Thoracic aorta (tissue), 2 donors: ENCODE measurements at regions not wholly inside any gene's neighbourhood (a gene's known extent, or its start where the extent isn't known, plus 50 kb on each side); places are given as distances from the start of the nearest gene placed in this dataset.

Experiments
- ATAC-seq: fragments of 150-250 bp; one replicate; pipeline ENCODE4 v1.8.0; 2017; ENCODE audit warnings: low read depth; ENCODE audit not compliant: insufficient number of reproducible peaks, low FRiP score
- DNase-seq: peaks from one replicate; pipeline ENCODE4 v3.0.0-alpha.2; 2020; ENCODE audit warnings: low spot score
- H3K27ac ChIP-seq, 2 donors: fragments of 200-600 bp; sonication (generic); 1 replicate in 1 of 2; 2 replicates in 1 of 2; pipeline ENCODE4 v1.5.1; 2016; ENCODE audit warnings: mild to moderate bottlenecking in 2 of 2, moderate library complexity in 2 of 2
- H3K27me3 ChIP-seq: fragments of 200-600 bp; sonication (generic); replicated peaks from 2 replicates; pipeline ENCODE4 v1.6.0; 2016; ENCODE audit warnings: mild to moderate bottlenecking; ENCODE audit not compliant: insufficient read depth
- H3K36me3 ChIP-seq: fragments of 200-600 bp; sonication (generic); one replicate; pipeline ENCODE4 v1.5.1; 2016
- H3K4me1 ChIP-seq, 2 donors: fragments of 200-600 bp; sonication (generic); 1 replicate in 1 of 2; 2 replicates in 1 of 2; pipeline versions ENCODE4 v1.5.1 to v1.6.0; 2016; ENCODE audit warnings: low read depth in 2 of 2, mild to moderate bottlenecking in 1 of 2; ENCODE audit not compliant: control insufficient read depth in 1 of 2
- H3K4me3 ChIP-seq: fragments of 200-600 bp; sonication (generic); 2 replicates; pipeline ENCODE4 v1.5.1; 2016; ENCODE audit warnings: mild to moderate bottlenecking
- H3K9me3 ChIP-seq: fragments of 200-600 bp; sonication (generic); 2 replicates; pipeline ENCODE4 v1.5.1; 2016
- CTCF ChIP-seq: fragments of 200-600 bp; sonication (generic); IDR thresholded peaks from one replicate; pipeline ENCODE4 v1.5.1; 2019; ENCODE audit warnings: antibody characterized with exemption

GRCh38 chr10:86601956-86602602, 52.3 kb upstream of the OPN4 start:
- H3K27ac ChIP-seq = no peak overlapping the region
- no peak for TF ChIP-seq CTCF
- H3K9me3 ChIP-seq = no peaks in the 10 kb centered on the region
- H3K4me1 ChIP-seq = peaks cover 0 to 11% of the 10 kb centered on the region in 2 donors
- ATAC-seq (no peak), DNase-seq (no peak)
- H3K27me3 ChIP-seq = no peaks in the 10 kb centered on the region
- H3K36me3 ChIP-seq = no peaks in the 10 kb centered on the region
- H3K4me3 ChIP-seq = no peak overlapping the region

- no peak for ATAC-seq
These were observed 51.1 kb upstream of the OPN4 start for GRCh38 chr10:86603256-86603655.

More at GRCh38 chr10:86603256-86603655, 51.1 kb upstream of the OPN4 start:
- Histone ChIP-seq H3K27ac (no peak overlapping the region), H3K9me3 (no peaks in the 10 kb centered on the region), H3K36me3 (no peaks in the 10 kb centered on the region), H3K4me1 (peaks cover 0 to 11% of the 10 kb centered on the region in 2 donors), H3K4me3 (no peak overlapping the region), H3K27me3 (no peaks in the 10 kb centered on the region)
- no peak for DNase-seq
- TF ChIP-seq CTCF = no peak
